NCI-H2081 (cell line): ENCODE measurements at regions not wholly inside any gene's neighbourhood (a gene's known extent, or its start where the extent isn't known, plus 50 kb on each side); places are given as distances from the start of the nearest gene placed in this dataset.
A peak's percentile ranks its signal among the peaks of the same experiment; 100 is the strongest.
"Not testable (repeated sequence)": the region's sequence is repeated elsewhere in the genome, so short reads cannot be mapped to it uniquely, and the experiment has no call there.

ENCODE experiments used
- DNase-seq, 2 experiments: peaks; one replicate each; lab custom pipeline; 2025; lab: John Stamatoyannopoulos, UW

DNA sequence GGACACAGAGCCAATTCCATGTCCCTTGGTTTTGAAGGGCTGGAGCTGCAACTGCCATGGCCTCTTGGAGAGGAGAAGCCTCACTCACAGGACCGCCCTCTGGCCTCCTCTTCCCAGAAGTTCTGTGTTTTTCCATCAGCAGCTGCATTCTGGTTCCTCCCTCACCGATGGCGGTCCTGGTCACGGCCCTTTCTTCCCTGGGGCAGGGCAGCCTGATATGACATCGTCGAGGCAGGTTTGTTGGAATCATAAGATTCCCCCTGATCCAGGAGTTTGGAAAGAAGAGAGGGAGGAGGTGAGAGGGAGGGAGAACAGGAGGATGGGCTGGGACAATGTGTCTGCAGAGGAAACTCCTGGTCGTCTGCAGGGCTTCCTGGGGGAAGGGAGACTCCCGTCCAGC lies 82.7 kb upstream of the PDZD8 start:
- no peak for DNase-seq

DNA sequence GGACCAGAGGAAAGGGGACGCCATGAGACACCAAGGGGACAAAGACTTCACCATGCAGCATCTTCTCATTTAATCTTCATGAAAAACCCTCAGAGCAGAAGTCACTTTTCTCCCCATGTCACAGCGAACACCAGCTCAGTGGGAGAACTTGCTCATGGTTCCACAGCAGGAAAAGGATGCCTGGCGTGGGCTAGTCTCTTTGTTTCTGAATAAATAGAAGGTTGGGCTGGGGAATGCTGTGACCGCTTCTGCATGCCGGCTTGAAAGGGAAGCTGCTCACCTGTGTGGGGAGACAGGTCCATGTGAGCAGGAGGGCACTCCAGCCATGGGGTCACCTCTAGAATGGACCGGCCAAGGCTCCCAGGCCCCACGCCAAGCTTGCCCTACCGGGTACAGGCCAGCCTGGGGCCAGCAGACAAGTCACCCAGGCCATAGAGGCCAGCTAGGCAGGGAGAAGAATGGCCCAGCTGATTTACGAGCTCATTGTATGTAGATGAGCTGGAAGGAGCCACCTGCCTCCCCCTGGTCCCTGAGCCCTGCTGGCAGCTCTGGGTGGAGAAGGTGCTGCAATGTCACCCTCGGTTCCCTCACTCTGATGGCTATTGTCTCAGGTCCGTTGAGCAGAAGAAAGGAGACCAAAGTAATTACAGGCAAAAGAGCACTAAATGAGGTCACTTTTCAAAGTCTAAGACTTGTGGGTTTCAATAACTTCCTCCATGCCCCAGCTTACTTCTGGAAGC lies 82.0 kb upstream of the PDZD8 start:
- DNase-seq: no peak

DNA sequence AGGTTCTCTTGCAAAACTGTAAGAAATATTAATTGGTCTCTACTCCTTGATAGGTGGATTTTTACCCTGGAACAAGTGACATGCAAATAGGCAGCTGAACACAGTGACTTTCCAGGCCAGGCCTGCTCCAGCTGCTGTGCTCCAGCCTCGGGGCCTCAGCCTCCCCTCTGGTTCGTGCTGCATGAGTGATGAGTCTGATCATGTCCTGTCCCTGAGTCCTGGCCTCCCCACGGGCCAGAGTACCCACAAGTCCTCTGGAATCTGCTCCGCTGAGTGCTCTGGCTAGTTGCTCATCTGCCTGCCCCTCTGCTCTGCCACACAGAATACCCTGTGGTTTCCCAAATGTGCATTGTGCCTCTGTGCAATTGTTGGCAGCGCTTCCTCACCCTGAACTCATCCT lies 80.1 kb upstream of the PDZD8 start:
- DNase-seq: no peak

DNA sequence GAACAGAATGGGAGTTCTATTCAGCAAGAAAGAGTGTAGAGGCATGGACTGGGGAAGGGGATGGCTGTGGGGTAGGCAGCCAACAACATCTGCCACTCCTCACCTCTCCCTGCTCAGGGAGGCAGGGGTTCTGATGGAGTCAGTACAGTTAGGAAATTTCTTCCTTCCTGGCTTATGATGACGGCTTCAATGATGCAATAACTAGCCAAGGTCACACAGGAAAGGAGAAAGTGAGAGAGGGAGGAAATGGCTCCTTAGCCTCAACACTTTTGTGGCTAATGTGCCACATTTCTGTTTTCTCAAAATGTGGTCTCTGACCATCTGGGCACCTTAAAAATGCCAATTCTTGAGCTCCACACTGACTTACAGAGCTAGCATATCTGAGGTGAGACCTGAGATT lies 79.3 kb upstream of the PDZD8 start:
- no peak for DNase-seq

DNA sequence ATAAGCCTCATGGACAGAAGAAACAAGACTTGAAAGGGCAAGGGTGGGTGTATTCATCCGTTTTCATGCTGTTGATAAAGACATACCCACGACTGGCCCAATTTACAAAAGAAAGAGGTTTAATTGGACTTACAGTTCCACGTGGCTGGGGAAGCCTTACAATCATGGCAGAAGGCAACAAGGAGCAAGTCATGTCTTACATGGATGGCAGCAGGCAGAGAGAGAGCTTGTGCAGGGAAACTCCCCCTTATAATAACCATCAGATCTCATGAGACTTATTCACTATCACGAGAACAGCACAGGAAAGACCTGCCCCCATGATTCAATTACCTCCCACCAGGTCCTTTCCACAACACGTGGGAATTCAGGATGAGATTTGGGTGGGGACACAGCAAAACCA lies 78.2 kb upstream of the PDZD8 start:
- DNase-seq: not testable (repeated sequence)

DNA sequence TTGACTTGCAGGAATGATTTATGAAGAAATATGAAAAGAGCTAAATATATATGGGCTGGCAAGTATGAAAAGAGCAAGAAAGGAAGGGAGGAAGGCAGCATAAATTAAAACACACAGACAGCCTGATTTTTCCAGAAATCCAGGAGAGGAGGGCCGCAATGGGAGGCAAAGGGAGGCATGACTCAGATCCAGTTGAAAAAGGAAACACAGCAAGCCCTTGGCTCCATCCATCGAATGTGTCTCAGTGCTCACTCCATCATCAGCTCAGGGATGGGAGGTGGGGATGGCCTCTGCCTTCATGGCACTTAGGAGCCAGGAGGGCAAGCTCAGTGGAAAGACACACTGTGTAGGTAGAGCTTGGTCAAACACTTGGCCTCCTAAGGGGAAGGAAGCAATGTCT lies 75.7 kb upstream of the PDZD8 start:
- no peak for DNase-seq

DNA sequence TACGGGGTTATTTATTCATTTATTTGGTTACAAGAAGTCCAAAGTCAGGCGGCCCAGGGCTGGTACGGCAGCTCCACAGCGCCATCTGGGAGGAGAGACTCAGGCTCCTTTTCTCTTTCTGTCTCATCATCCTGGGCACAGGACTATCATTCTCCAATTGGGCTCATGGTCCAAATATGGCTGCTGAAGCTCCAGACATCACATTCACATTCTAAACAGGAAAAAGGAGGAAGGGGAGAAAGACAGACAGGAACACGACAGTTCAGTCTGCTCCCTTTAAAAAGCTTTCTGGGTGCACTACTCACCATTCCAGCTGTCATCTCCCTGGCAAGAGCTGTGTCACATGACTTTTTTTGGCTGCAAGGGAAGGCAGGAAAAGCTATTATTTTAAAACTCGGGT lies 74.4 kb upstream of the PDZD8 start:
- no peak for DNase-seq

DNA sequence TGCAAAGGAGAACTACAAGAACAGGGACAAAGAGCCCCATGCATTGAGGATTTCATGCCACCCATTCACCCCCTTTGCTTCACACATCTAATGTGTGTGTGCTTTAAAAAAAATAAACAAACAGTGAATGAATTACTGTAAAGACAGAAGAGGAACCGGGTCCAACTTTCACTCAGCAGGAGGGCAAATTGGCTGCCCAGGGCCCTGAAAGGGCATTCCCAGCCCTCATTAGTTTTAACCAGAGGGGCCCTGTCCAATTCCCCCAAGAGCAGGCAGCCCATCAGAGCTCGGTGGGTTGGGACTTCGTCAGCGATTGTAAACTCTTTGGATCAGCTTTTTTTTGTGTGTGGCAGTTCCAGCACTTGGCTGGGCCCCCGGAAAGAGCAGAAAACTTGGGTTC lies 73.6 kb upstream of the PDZD8 start:
- peak in 1 of 2 experiments; percentile 1 for DNase-seq

DNA sequence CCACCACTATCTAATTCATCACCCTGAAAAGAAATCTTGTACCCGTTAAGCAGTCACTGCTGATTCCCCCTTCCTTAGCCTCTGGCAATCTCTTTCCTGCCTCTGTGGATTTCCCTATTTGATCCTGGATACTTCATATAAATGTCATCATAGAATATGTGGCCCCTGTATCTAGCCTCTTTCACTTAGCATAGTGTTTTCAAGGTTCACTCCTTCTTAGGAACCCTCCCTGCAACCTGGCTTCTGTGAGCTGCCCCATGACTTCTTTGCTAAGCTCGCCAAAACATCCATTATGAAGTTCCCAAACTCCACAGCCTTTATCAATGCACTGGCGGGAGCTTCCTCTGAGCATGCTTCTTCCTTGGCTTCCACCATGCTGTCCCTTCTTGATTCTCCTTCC lies 70.8 kb upstream of the PDZD8 start:
- no peak for DNase-seq

DNA sequence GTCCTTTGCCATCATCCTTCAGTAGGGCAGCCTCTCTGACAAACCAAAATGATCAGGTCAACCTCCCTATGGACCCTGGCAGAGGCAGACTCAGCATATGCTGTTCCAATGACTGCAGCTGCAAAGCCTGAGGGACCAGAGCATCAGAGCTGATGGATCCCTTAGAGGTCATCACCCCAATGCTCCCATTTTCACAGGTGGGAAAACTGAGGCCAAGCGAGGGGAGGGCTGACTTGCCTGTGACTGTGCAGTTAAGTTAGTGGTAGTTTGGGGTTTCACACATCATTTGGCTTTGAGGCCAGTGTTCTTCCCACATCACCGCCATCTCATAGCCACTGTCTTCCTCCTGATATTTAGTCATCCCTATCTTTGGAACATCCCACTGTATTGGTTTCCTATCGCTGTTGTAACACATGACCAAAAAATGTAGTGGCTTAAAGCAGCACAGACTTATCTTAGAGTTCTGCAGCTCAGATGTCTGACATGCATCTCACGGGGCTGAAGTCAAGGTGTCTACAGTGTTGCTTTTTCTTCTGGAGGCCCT lies 69.3 kb upstream of the PDZD8 start:
- DNase-seq: no peak

DNA sequence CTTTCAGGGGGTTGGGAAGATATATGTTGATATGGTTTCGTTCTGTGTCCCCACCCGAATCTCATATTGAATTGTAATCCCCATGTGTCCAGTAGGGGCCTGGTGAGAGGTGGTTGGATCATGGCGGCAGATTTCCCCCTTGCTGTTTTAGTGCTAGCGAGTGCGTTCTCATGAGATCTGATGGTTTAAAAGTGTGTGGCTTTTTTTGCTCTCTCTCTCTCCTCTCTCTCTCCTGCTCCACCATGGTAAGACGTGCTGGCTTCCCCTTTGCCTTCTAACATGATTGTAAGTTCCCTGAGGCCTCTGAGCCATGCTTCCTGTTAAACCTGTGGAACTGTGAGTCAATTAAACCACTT lies 68.4 kb upstream of the PDZD8 start:
- DNase-seq: no peak

DNA sequence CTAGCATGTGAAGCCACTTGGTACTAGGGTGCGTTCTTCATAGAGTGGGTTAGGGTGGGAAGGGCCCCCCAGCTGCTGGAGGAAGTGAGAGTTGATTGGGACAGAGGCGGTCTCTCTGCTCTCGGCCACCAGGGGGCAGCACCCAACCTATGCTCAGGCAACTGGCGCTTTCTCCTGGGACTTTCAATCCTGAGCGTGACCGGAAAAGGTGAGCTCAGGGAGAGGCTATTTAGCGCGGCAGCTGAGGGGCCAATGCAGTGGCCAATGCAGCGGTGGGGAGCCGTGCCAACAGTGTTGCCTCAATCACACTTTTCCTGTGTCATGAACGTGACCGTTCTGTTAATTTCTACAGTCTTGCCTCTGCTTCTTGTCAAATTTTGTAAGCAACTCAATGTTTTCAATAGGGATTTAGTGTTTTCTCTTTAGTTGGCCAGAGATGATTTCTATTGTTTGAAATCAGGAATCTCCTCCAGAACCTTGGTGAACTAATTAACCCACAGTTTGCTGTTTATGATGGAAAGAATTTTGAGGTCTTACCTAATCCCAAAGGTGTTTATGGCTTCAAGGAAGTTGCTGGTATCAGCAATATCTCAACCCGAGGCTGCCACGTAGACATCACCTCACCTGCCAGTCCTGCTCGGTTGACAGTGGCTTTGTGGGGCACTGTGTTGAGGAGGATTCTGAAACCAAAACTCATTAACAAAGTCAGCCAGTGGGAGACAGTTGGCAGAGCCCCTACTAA lies 67.9 kb upstream of the PDZD8 start:
- DNase-seq: peak; percentile 44 to 53

DNA sequence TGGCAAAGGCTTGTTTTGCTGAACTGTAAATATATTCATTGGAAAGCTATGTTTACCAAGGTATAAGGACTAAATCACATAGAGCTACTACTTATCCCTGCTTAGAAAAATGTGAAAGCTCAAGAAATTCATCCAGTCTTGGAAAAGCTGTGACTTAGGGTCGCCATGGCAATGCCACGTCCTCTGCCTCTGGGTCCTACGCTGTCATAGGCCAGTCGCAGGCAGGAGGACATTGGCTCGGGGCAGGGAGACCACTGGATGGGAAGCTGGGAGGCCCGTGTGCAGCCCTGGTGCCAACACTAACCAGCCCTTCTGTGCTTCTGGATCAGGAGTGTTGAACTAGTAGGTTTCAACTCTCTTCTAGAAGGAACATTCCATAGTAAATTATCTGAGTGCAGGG lies 67.3 kb upstream of the PDZD8 start:
- DNase-seq: no peak

DNA sequence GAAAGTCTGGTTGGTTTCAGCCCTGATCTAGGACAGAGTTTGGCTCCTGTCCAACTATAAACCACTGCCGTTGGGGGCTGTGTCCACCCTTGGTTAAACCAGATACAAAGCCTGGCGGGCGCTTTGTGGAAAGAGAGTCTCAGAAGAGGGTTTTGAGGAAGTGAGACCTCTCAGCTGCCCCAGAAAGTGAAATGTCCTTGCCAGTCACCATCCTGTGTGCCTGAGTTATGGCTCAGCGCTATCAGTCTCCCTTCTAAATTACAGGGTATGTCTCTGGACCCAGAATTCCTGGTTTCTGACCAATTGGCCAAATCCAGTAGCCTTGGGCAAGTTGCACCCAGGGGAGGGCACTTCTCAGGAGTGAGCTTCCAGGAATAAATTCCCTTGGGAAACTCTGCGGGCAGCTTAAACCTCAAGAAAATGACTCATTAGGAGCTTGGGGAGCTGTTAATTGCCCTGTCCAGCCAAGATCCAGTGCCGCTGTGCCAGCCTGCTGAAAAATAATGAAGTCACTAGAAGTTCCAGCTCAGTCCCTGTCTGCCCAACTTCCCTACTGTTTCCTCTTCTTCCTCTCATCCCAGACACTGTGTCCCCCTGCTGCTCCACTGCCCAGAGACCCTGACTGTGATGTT lies 66.7 kb upstream of the PDZD8 start:
- no peak for DNase-seq

DNA sequence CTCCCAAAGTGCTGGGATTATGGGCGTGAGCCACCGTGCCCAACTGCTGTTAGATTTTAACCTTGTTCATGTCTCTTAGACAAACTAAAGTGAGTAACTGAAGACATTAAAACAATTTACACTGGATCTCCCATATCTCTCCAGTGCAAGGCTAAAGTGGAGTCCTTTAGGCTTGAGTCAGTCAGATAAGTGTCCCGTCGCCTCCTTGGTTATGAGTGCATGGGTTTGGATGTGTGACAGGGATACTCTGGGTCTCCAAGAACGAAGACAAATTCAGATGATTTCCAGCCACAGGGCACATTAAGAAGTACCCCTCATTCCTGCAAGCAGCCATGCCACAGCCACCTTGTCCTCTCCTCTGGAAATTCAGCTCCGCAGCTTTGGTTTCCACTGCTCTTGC lies 66.1 kb upstream of the PDZD8 start:
- DNase-seq: no peak

DNA sequence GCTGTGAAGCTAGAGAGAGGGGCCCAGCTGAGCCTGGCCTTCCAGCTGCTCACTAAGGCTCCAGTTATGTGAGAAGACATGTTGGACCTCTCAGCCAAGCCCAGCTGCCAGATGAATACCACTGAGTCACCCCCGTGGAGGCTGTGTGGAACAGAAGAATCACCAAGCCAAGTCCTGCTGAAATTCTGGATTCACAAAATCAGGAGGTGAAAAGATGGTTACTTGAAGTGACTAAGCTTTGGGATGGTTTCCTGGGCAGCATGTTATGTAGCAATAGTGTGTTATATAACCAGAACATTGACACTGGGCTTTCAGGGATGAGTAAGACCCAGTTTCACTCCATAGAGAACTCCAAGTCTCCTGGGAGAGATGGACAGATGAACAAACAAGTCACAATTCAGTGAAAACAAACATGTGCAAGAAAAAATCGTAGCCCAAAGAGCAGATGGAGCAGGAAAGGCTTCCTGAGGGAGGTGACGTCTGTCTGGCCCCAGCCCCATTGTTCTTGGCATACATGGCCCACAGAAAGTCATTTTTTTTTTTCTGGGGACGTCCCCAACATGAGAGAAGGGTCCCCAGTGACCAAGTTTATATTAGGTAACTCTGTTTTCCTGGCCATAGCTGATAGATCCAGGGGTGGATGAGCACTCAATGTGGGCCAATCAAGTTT lies 64.1 kb upstream of the PDZD8 start:
- DNase-seq: no peak

DNA sequence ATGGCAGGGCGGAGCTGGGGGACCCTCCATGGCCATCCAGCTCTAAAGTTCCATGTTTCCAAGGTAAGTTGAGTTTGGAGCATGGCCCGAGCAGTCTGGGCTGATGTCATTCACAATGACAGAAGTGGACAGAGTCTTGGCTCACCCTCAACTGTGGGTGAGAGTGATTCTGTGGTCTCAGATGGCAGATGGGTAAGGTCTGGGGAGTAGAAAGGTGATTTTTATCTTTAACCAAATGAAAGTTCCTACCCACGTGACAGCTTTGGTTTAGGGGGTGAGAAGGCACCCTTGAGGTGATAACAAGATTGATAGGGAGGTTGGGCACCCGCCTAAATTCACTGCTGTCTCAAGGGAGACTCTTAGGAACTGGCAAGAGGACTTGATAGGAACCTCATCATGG lies 57.6 kb upstream of the PDZD8 start:
- DNase-seq: no peak

DNA sequence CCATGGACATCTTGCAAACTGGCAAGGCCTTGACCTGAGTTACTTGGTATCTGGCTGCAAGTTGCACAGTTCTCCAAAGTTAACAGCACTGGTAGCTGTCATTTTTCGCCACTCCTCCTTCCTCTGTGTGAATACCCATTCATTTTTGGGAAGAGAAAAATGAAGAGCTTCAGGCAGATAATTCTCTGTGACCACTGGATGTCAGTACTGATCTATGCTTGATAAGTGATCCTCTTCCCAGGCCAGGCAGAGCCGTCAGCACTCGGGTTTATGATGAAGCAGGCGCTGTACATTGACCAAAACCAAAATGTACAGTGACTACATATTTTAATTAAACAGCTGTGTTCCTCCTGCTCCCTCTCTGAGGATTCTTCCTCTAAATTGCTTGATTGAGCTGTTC lies 55.9 kb upstream of the PDZD8 start:
- DNase-seq: no peak

DNA sequence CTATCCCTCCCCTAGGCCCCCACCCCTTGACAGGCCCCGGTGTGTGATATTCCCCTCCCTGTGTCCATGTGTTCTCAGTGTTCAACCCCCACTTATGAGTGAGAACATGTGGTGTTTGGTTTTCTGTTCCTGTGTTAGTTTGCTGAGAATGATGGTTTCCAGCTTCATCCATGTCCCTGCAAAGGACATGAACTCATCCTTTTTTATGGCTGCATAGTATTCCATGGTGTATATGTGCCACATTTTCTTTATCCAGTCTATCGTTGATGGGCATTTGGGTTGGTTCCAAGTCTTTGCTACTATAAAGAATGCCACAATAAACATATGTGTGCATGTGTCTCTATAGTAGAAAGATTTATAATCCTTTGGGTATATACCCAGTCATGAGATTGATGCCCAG lies 55.3 kb upstream of the PDZD8 start:
- not testable (repeated sequence) for DNase-seq

DNA sequence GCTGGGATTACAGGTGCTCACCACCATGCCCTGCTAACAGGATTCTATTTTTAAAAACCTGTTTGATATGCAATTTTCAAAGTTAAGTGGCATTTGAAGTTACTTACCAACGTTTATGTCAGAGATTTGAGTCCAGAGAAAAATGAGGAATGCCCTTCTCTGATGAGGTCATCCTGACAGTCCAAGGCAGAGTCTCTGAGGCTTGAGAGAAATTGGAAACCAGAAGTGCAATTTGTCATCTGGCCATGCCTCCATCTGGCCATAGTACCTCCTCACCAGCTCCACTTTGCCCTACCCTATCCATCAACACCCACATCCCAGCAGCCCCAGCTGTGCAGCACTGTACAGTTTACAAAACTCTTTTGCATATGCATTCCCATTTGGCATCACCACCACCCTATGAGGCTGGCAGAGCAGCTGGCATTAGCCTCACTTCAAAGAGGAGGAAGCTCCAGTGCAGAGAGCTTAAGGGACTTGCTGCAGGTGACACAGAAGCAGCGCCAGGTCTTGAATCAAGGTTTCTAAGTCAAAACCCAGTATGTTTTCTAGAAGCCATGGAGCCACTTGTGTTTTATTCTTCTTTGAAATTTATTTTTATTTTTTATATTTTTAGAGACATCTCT lies 54.5 kb upstream of the PDZD8 start:
- no peak for DNase-seq

DNA sequence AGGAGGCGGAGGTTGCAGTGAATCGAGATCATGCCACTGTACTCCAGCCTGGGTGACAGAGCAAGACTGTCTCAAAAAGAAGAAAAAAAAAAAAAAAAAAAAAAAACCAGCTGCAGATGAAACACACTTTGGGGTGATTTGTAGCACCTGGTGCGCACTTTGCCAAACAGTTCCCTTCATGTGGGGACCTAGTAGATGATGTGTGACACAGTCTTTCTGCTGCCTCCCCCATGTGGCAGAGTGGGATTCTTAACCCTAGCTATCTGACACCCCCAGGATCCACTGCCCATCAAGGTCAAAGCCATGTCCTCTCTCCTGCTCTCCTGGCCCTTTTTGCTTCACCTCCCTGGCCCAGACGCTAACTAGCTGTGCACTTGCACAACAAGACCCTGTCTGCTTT lies 52.1 kb upstream of the PDZD8 start:
- no peak for DNase-seq

DNA sequence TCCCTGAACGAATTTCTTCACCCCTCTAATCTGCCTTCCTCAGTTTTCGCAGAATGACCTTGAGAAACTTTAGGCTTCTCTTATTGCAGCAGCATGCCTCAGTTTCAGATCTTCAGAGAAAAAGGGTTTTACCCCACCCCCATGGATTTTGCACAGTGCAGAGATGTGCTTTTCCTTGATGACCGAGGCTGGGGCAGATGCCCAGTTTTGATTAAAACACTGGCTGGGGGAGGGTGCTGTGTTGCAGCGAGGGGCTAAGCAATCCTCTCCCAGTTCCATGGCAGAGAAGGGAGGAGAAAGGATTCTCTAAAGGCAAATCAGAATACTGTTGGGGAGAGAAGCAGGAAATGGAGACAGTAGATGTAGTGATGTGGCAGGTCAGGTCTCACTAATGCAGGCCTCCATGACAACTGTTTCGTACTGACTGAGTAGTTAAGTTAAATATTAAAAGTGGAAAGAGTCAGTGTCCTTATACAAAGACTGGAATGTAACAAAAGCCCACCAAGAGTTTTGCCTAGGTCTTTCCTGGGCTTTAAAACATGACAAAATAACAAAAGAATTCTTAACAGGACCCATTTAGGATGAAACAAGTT lies 50.8 kb upstream of the PDZD8 start:
- DNase-seq: no peak
